Astrocyte (in vitro differentiated cells and primary cell): ENCODE measurements at regions not wholly inside any gene's neighbourhood (a gene's known extent, or its start where the extent isn't known, plus 50 kb on each side); places are given as distances from the start of the nearest gene placed in this dataset.

Source experiments
- DNase-seq: peaks from one replicate; pipeline ENCODE4 v3.0.0-alpha.2; 2010; ENCODE audit warnings: low read depth
- FAIRE-seq: peaks from 2 replicates; lab custom pipeline; 2011; peaks lifted over from hg19 to GRCh38; lab: Jason Lieb, UNC
- H2AFZ ChIP-seq: 2 replicates; pipeline ENCODE4 v1.6.0; 2012; ENCODE audit warnings: low read depth, low read length, inconsistent platforms
- H3K27ac ChIP-seq: 2 replicates; pipeline ENCODE4 v1.5.1; 2011; ENCODE audit warnings: low read depth, low read length, inconsistent platforms
- H3K27me3 ChIP-seq: 2 replicates; pipeline ENCODE4 v1.6.0; 2011; ENCODE audit warnings: low read length, inconsistent platforms; ENCODE audit not compliant: insufficient read depth
- H3K36me3 ChIP-seq: 2 replicates; pipeline ENCODE4 v1.5.1; 2011; ENCODE audit warnings: low read length, inconsistent platforms; ENCODE audit not compliant: insufficient read depth
- H3K4me1 ChIP-seq: 2 replicates; pipeline ENCODE4 v1.5.1; 2011; ENCODE audit warnings: low read length, inconsistent platforms; ENCODE audit not compliant: insufficient read depth
- H3K4me2 ChIP-seq: 2 replicates; pipeline ENCODE4 v1.6.0; 2012; ENCODE audit warnings: low read length, inconsistent platforms
- H3K4me3 ChIP-seq: 2 replicates; pipeline ENCODE4 v1.5.1; 2011; ENCODE audit warnings: low read depth, mild to moderate bottlenecking, low read length, inconsistent platforms; ENCODE audit not compliant: insufficient read depth
- H3K79me2 ChIP-seq: 2 replicates; pipeline ENCODE4 v1.6.0; 2012; ENCODE audit warnings: mild to moderate bottlenecking, low read length, inconsistent platforms; ENCODE audit not compliant: insufficient read depth
- H3K9ac ChIP-seq: 2 replicates; pipeline ENCODE4 v1.6.0; 2012; ENCODE audit warnings: mild to moderate bottlenecking, low read length, inconsistent platforms
- H3K9me3 ChIP-seq: 2 replicates; pipeline ENCODE4 v1.5.1; 2012; ENCODE audit warnings: low read depth, mild to moderate bottlenecking, low read length, inconsistent platforms; ENCODE audit not compliant: insufficient read depth
- H4K20me1 ChIP-seq: 2 replicates; pipeline ENCODE4 v1.6.0; 2012; ENCODE audit warnings: low read length, inconsistent platforms; ENCODE audit not compliant: insufficient read depth
- H3K27ac Mint-ChIP-seq: one replicate; pipeline ENCODE4 v1.8.0; 2021; ENCODE audit warnings: mild to moderate bottlenecking, mixed read lengths; ENCODE audit not compliant: unreplicated experiment
- H3K27me3 Mint-ChIP-seq: one replicate; pipeline ENCODE4 v1.8.0; 2021; ENCODE audit warnings: low read depth, mixed read lengths; ENCODE audit not compliant: unreplicated experiment
- H3K36me3 Mint-ChIP-seq: one replicate; pipeline ENCODE4 v1.8.0; 2021; ENCODE audit warnings: low read depth, mixed read lengths; ENCODE audit not compliant: unreplicated experiment
- H3K4me1 Mint-ChIP-seq: one replicate; pipeline ENCODE4 v1.8.0; 2021; ENCODE audit warnings: low read depth, mixed read lengths; ENCODE audit not compliant: unreplicated experiment
- H3K4me3 Mint-ChIP-seq: one replicate; pipeline ENCODE4 v1.8.0; 2021; ENCODE audit warnings: mild to moderate bottlenecking, moderate library complexity, mixed read lengths; ENCODE audit not compliant: unreplicated experiment
- H3K9me3 Mint-ChIP-seq: one replicate; pipeline ENCODE4 v1.8.0; 2021; ENCODE audit warnings: mild to moderate bottlenecking, mixed read lengths; ENCODE audit not compliant: unreplicated experiment
- CTCF ChIP-seq: IDR thresholded peaks from 2 replicates; pipeline ENCODE4 v1.5.1; 2011; ENCODE audit warnings: low read depth, mild to moderate bottlenecking, inconsistent platforms, low read length, moderate library complexity; ENCODE audit not compliant: insufficient read depth
- EZH2 ChIP-seq: IDR thresholded peaks from 2 replicates; pipeline ENCODE4 v1.6.1; 2012; ENCODE audit warnings: mild to moderate bottlenecking, low read length, inconsistent platforms; ENCODE audit not compliant: insufficient read depth

GRCh38 chr6:167706313-167707109, 120.2 kb upstream of the AFDN start:
- Histone ChIP-seq H4K20me1 (no peaks in the 10 kb centered on the region), H2AFZ (no peak overlapping the region), H3K4me1 (no peaks in the 10 kb centered on the region), H3K9me3 (no peaks in the 10 kb centered on the region), H3K27ac (no peak overlapping the region), H3K79me2 (no peaks in the 10 kb centered on the region), H3K27me3 (peaks cover 3% of the 10 kb centered on the region), H3K4me2 (no peak overlapping the region), H3K36me3 (no peaks in the 10 kb centered on the region), H3K4me3 (no peak overlapping the region), H3K9ac (no peak overlapping the region)
- TF ChIP-seq CTCF (no peak), EZH2 (no peak)
- H3K4me3 Mint-ChIP-seq: no peak overlapping the region
- DNase-seq (no peak), FAIRE-seq (no peak)
- H3K27me3 Mint-ChIP-seq: peaks cover 44% of the 10 kb centered on the region
- no peaks in the 10 kb centered on the region for H3K4me1 Mint-ChIP-seq
- peaks cover 2% of the 10 kb centered on the region for H3K36me3 Mint-ChIP-seq
- peaks cover 3% of the 10 kb centered on the region for H3K9me3 Mint-ChIP-seq
- no peak overlapping the region for H3K27ac Mint-ChIP-seq

- H3K4me3 ChIP-seq: no peak overlapping the region
- H3K36me3 ChIP-seq: no peaks in the 10 kb centered on the region
- peaks cover 2% of the 10 kb centered on the region for H3K36me3 Mint-ChIP-seq
- no peaks in the 10 kb centered on the region for H3K4me1 ChIP-seq
- H3K9me3 ChIP-seq: no peaks in the 10 kb centered on the region
- TF ChIP-seq CTCF: no peak
- TF ChIP-seq EZH2: no peak
- H3K4me1 Mint-ChIP-seq: no peaks in the 10 kb centered on the region
- H4K20me1 ChIP-seq: no peaks in the 10 kb centered on the region
- peaks cover 52% of the 10 kb centered on the region for H3K27me3 Mint-ChIP-seq
- no peak for FAIRE-seq
- H3K9ac ChIP-seq: no peak overlapping the region
- no peak for DNase-seq
- no peak overlapping the region for H2AFZ ChIP-seq
- H3K4me3 Mint-ChIP-seq: no peak overlapping the region
- H3K27ac ChIP-seq: no peak overlapping the region
- H3K4me2 ChIP-seq: no peak overlapping the region
- no peaks in the 10 kb centered on the region for H3K79me2 ChIP-seq
- H3K27me3 ChIP-seq: peaks cover 3% of the 10 kb centered on the region
- H3K27ac Mint-ChIP-seq: no peak overlapping the region
- H3K9me3 Mint-ChIP-seq: peaks cover 3% of the 10 kb centered on the region
These were observed 118.8 kb upstream of the AFDN start for GRCh38 chr6:167707686-167708500.
